Brain pericyte (primary cell): ENCODE measurements at regions not wholly inside any gene's neighbourhood (a gene's known extent, or its start where the extent isn't known, plus 50 kb on each side); places are given as distances from the start of the nearest gene placed in this dataset.

Experiments
- DNase-seq: peaks from one replicate; pipeline ENCODE4 v3.0.0-alpha.2; 2012; ENCODE audit warnings: low read depth, low spot score

DNA sequence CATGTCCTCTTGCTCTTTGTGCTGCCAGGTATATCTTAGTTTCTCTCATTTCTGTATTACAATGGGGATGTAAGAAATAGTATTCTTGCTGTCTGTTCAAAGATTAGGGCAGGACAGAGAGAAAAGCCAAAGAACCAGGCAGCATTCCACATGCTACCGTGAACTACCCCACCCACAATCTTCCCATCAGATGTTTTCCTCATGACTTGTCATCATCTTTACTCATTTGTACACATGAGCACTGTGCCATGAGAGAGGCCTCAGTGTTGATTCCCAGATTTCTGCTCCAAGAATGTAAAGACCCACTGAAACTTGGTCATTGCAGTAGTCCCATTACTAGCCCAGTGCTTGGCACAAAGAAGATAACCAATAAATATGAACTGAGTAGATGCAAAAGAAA, 354.6 kb upstream of the RASGEF1B start:
- no peak for DNase-seq

DNA sequence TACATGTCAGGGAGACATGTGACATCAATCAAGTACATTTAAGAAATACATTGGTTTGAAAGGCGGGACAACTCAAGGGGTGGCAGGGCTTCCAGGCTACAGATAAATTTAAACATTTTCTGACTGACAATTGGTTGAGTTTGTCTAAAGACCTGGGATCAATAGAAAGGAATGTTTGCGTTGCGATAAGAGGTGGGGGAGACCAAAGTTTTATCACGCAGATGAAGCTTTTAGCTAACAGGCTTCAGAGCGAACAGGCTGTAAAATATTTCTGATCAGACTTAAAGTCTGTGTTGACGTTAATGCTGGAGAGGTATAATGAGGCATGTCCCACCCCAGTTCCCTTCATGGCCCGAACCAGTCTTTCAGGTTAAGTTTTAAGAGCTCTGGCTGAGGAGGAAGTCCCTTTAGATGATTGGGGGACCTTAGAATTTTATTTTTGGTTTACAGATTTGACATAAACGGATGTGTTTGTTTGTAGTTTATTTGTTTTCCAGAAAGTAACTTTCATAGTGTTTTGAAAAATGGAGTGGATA, 346.7 kb upstream of the RASGEF1B start:
- no peak for DNase-seq

DNA sequence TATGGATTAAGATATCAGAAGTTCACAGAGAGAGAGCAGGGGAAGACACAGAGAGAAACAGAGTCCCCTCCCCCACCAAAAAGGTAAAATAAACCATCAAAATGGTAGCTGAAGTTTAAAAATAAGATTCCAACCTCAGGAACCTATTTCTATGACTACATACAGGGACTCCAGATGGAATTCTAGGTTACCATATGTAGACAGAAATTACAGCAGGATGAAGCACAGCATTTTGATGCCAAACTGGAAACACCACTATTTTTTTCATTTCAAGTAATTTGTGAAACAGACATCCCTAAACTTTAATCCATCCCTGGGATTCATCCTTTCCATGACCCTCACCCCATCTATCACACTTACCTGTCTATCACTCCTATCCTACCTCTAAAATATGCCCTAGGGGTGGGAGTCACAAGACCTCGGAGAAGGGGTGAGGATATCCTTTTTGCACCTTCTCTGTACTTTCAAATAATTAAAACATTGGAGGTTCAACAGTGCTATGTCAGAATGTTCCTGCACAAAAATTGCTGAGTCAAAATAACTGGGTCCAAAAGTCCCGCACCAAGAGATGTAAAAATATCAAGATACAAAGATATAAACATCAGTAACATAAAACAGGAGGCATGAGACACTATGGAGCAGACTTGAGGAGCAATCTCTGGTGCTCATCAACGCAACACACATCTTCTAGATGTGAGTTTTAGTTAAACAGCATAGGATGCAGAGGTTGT, 344.5 kb upstream of the RASGEF1B start:
- no peak for DNase-seq

DNA sequence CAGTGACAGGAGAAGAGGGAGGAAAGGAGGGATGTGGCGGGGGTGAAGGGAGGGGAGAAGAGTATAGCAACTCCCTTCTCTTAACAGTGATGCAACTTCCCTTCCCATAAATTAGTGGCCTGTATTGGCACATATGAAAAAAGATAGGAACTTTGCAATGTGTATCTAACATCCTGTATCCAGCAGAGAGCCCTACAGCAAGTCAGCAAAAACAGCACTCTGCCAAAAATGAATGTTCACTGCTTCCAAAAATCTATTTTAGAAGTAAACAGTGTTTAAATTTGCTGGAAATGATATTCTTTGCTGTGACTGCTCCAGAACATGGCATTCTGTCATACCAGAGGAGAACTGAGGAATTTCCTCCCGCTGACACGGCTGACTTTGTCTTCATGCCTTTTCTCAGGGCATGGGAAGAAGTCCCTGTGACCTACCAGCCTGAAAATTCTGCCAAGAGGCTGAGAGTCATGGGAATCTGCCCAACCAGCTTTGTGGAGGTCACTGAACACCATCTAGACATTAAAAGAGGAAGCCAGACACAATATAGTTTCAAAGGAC, 343.4 kb upstream of the RASGEF1B start:
- DNase-seq = no peak

DNA sequence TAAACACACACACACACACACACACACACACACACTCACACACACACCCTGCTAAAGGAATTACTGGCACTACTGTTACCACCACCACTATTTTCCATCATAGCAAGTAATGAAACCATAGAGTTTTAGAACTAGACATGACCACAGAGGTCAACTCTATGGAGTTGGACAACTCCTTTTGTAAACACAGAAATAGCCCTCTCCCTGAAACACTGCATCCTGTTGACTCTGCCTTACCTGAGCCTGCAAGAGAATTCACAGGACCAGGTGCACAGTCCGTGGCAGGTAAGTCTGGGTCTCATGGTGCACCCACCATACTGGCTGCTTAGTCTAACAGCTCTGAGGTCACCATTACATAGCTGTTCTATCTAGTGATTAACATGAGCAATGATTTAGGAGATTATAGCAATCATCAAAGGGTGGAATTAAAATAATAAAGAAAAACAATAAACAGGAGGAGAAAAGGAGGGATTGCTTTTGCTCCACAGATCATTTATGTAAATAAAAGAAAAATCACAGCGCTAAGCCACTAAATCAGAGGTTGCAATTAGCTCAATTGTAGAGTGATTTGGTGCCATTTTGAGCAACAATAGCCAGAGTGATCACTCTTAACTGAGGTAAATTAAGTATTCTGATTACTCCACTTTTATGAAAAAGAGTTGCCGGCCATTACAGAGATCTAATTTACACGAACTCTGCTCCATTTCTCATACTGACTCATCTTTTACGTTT, 340.0 kb upstream of the RASGEF1B start:
- no peak for DNase-seq

DNA sequence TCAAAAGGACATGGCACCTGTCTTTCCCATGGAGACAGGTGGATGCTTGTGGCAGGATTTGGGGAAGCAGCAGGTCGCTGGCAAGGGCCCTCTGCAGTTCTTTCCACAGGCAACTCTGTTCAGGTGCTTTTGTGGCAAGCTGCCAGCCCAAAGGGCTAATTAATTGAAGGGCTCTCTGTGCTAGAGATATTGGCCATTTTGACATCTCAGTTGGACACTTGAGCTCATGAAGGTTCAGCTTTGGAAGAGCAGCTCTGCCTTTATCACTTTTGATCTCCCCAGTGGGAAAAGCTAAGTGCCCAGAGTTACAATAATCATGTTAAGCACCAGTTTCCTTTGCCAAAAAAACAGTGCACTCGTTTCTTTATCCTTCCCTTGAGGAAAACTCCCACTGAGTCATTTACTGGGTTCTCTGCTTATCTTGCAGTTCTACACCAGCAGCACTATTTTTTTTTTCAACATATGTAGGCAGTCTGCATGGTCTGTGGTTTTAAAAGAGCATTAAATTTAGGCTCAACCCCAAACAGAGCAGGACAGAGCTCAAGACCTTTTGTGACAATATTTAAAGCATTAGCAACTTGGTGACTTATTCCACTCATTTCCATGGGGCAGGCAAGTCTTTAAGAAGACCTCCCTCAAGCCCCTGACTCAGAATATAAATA, 336.4 kb upstream of the RASGEF1B start:
- no peak for DNase-seq

DNA sequence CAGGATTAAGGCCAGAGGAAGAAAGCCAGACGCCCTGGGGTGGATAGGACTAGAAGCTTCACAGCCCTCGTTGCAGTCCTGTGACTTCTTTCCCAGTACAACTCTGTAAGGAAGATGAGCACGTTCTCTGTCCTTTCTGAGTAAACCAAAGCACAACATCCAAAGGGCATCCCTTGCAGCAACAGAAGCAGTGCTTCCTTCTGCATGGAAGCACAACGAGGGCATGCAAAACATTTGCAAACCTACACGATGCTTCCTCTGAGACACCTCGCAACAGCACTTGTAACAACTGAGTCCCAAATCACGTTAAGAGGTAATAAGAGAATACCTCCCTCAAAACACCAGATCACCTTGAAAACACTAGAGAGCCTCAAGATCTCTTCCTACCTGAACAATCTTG, 335.7 kb upstream of the RASGEF1B start:
- no peak for DNase-seq

DNA sequence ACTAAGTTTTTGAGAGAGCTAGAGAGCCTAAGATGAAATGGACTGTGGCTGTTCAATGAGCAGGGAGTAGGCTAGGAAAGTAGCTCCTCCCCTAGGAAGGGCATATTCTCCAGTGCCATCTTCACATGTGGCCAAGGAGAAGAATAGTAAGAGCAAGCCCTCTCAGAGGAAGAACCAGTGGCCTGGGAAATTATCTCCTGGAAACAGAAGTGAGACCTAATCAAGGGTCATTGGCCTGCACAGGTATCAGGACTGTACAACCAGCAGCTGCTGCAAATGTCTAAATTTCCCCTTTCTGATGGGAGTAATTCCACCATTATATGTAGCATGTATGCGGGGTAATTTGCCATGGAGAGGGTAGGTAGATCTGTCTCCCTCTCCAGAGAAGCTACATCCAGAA, 334.8 kb upstream of the RASGEF1B start:
- no peak for DNase-seq

DNA sequence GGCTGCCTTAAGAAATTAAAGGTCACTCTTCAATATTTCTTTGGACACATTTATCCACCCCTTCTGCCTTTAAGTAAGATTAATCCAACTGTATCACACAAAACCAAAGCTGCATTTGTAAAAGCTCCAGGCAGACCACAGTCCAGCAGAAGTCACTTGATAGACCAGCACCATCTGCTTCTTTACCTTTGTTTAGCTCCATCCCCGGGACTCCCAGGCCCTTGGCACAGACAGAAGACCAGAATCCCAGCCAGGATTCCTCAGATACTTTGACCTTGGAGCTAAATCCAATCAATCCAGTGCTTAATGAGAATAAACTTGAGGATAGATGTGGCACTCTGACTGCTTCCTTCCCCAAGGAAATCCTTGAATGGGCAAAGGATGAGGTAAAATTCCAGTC, 333.1 kb upstream of the RASGEF1B start:
- no peak for DNase-seq

DNA sequence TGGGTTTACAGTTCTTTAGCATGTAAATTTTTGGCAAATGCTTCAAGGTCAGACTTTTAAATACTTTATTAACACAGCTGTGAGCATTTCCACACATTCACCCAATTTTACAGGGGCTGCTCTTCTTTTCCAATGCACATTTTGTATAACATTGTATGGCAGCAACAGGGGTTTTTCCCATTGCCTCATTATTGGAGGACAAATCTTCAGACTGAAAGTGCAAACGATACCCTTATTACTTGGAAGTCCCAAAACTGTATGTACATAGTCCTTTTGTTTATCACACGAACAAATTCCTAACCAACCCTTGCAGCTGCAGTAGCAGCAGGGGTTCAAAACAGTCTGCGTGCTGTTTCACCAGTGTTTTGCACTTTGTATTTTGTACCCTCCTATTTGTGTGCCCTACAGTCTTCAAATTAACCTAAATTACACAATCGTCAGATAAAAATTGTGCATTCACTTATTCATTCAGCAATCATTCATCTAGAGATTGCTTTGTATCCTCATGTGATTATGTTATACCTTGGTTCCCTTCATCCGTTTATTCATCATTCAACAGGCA, 330.7 kb upstream of the RASGEF1B start:
- no peak for DNase-seq

DNA sequence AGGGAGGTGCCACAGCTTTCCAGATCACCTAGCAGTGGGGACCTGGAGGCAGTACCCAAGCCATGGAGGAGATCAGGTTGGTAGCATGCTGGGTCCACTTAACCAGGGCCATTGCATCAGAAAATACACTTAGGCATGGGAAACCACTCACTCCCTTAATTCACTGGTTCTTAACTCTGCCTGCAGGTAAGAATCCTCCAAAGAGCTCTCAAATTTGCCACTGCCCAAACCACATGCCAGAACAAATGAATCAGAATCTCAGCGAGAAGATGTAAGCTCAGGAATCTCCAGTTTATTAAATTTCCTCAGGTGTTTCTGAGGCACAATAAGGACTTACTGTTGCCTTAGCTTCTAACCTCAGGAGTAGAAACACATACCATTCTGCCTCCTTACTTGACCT, 327.7 kb upstream of the RASGEF1B start:
- DNase-seq = no peak

DNA sequence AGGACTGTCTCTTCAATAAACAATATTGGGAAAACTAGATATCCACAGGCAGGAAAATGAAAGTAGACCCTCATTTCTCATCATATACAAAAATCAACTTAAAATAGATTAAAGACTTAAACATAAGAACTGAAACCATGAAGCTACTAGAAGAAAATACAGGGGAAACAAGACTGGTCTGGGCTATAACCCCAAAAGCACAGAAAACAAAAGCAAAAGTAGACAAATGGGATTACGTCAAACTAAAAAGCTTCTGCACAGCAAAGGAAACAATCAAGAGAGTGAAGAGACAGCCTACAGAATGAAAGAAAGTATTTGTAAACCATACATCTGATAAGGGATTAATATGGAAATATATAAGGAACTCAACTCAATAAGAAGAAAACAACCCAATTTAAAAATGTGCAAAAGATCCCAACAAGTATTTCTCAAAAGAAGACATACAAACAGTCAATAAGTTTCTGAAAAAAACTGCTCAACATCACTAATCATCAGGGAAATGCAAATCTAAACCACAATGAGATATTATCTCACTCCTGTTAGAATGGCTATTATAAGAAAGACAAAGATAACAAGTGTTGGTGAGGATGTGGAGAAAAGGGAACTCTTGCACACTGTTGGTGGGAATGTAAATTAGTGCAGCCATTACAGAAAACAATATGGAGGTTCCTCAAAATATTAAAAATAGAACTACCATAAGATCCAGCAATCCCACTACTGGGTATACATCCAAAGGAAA, 325.3 kb upstream of the RASGEF1B start:
- DNase-seq = no peak

DNA sequence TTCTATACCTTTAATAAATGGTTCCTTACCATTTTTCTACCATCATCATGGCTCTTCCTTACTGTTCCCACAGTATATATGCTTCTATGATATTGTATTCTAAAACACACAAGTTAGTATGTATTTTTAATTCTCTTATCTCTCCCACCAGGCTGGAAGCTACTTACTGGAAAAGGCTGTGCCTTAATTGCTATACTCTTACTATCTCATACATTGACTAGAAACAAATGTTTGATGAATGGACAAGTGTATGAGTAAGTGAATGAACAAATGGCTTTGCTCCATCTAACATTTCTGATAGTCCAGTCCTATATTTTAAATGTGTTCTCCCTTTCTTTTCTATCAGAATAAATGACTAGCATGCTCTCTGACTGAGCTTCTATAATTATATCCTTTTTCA, 320.8 kb upstream of the RASGEF1B start:
- no peak for DNase-seq

DNA sequence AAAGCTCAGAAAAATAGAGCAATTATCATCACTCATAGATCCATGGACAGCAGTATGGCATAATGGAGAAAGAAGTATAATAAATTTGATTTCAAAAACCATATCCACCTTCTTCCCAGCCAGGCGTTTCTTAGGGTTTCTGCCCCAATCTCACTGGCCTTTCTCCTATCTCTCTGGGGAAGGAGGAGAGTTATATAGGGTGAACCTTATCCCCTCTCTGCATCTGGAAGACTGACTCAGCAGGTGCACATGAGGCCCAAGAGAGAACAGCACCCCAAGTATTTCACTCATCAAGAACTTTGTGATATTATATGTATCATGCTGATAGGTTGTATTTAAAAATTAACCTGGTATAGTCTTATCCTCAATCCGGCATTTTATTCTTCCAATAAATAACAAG, 318.8 kb upstream of the RASGEF1B start:
- no peak for DNase-seq

DNA sequence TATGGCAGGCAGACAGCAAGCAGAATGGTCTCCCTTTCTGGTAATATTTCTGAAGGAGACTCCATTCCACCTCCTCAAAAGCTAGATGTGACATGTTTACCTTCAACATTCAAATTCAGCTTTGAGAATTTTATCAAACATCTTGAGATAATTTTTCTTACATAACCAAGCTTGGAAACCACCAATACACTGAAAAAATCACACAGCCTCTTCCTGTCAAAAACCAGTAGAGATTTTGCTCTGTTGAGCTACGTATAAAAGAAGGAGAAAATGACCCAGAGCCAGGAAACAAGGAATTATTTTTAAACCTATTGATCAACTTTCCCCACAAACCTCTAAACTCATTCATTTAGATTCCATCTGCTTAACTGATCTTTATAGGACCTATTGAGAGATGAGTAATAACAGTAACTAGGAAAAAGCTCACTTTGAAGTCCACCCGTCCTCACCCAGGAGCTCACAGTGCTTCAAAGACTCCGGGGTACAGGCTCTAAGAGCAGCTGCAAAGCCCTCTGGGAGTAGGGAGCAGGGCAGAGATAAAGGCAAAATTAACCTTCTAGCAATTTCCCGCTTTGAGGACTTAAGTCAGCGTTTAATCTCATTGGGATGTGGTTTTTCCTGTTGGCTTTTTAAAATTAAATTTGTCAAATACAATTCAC, 318.2 kb upstream of the RASGEF1B start:
- DNase-seq = no peak

DNA sequence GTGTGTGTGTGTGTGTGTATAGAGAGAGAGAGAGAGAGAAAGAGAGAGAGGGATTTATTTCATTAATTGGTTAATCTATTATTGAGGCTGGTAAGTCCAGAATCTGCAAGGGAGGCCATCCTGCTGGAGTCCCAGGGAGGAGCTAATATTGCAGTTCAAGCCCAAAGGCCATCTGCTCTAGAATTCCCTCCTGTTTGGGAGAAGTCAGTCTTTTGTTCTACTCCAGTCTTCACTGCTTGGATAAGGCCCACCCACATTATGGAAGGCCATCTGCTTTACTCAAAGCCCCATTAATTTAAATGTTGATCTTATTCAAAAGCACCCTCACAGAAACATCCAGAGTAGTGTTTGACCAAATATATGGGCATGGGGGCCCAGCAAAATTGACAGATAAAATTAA, 317.5 kb upstream of the RASGEF1B start:
- no peak for DNase-seq

DNA sequence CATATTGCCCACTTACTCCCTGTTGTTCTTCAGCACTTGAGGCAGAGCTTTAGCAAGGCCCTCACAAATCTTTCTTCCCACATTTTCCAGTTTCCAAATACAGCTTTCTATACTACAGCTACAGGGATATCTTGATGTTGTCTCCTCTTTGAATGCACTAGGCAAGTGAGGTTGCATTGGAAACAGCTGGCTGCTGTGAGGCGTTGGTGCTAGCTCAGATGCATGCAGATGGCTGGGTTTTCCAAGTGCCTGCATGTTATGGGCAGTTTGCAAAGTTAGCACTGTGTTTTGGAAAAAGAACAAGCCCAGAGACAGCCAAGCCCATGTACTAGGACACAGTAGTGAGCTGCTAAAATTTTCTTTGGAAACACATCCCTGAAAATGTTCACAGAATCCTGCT, 315.1 kb upstream of the RASGEF1B start:
- no peak for DNase-seq

DNA sequence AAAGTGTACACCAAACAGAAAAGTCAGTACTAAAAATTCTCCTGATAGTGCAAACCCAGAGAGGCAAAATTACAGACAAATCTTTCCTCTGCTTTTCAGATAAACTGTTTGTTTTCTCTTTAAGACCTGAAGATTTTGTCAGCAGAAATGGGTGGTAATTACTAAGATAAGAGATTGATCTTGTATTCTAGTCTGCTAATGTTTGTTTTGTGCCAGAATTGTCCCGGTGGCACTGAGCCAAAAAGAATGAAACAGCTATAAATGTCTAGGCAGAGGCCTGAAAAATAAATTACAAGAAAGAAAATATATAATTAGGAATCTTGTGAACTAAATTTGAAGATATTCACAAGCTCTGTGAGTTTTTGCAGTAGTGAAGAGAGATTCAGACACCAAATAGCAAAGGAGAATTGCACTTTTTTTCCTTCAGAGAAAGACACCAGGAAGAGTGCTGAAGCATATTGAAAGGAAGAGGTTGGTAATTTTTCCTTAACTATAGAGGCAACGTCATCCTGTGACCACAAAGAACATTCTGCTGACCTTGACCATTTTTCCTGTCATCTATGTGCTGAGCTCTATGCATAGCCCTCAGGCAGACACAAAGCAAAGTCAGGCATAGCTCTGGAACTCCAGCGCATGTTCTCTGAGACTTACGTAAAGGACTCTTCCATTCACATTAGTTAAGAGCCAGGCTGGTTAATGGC, 314.5 kb upstream of the RASGEF1B start:
- no peak for DNase-seq

DNA sequence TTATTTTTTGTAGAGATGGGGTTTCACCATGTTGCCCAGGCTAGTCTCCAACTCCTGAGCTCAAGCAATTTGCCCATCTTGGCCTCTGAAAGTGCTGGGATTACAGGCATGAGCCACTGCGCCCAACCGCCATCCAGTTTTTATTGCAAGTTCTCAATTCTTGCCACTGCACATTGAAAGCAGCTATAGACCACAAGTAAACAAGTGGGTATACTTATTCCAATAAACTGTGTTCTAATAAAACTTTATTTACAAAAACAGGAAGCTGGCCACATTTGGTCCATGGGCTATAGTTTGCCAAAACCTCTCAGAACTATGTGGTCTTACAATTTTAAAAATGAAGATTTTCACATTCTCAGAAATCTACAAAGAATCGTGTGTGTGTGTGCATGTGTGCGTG, 313.6 kb upstream of the RASGEF1B start:
- DNase-seq = no peak

DNA sequence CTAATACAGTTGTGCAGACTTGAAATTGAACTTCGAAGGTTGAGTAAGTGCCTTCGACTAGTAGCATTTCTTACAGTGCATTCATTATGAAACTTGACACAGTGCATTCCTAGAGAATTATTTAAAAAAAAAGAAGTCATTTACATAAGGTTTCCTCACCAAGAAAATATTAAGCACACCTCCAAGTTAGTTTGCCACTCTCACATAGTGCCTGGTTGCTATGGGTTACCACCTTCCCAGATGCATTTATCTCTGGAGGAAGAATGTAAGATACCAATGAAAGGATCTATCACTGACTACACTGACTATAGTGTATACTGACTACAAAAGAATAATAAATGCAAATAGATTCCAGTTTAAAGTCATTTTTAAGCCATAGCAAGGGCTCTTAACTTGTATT, 311.9 kb upstream of the RASGEF1B start:
- no peak for DNase-seq
